ENCODE measurements at regions not wholly inside any gene's neighbourhood (a gene's known extent, or its start where the extent isn't known, plus 50 kb on each side); places are given as distances from the start of the nearest gene placed in this dataset.

GRCh38 chr2:134178138-134178877 is 75.6 kb upstream of the MGAT5 start:
- Histone ChIP-seq H3K4me2 (peak overlapping the region; percentile 33; the same call in 1 of the 2 replicates), H3K36me3 (ENCODE audit: insufficient read depth) (no peaks in the 10 kb centered on the region), H3K79me2 (replicated peaks; ENCODE audit: insufficient read depth) (peaks cover 70% of the 10 kb centered on the region), H3K27me3 (ENCODE audit: insufficient read depth) (no peaks in the 10 kb centered on the region), H3K4me3 (no peak overlapping the region), H3K9me2 (ENCODE audit: insufficient read depth) (no peaks in the 10 kb centered on the region), H4K20me1 (replicated peaks; ENCODE audit: insufficient read depth) (peaks cover 13% of the 10 kb centered on the region), H3K27ac (ENCODE audit: low read depth) (no peak overlapping the region), H3K4me1 (ENCODE audit: insufficient read depth) (peaks cover 24% of the 10 kb centered on the region), H2AFZ (no peak overlapping the region), H3F3A (replicated peaks; ENCODE audit: low read depth) (no peaks in the 10 kb centered on the region)
- Mint-ChIP-seq H3K4me3 (no peak overlapping the region), H3K9me3 (no peaks in the 10 kb centered on the region), H3K27me3 (ENCODE audit: insufficient read depth, low read depth, poor library complexity) (peaks cover 2% of the 10 kb centered on the region), H3K36me3 (ENCODE audit: low read depth) (peaks cover 3% of the 10 kb centered on the region; the same call in 1 of the 3 replicates), H3K27ac (0 out of 2 replicates have a peak overlapping the region, but pooled peaks have one; percentile 63), H3K4me1 (peaks cover 41% of the 10 kb centered on the region)
- ATAC-seq, result peak; percentile 77
- DNase-seq (ENCODE audit: low spot score), result peak; percentile 34
- TF ChIP-seq EZH2phosphoT487 (IDR thresholded peaks at IDR 0.05; ENCODE audit: unreplicated experiment) (no peak), ZNF114 (CRISPR knock-in tag; IDR thresholded peaks at IDR 0.05) (no peak), NANOG (IDR thresholded peaks at IDR 0.05; ENCODE audit: borderline replicate concordance) (no peak), ZNF331 (CRISPR knock-in tag; IDR thresholded peaks at IDR 0.05; ENCODE audit: low read depth) (no peak), CREB1 (CRISPR knock-in tag; IDR thresholded peaks at IDR 0.05; ENCODE audit: low read depth) (no peak)

GRCh38 chr2:134181219-134181618 is 72.7 kb upstream of the MGAT5 start:
- Histone ChIP-seq H3K36me3 (ENCODE audit: insufficient read depth) (no peaks in the 10 kb centered on the region), H3K9me2 (ENCODE audit: insufficient read depth) (no peaks in the 10 kb centered on the region), H3K4me3 (no peak overlapping the region), H3K4me1 (ENCODE audit: insufficient read depth) (peaks cover 32% of the 10 kb centered on the region), H4K20me1 (replicated peaks; ENCODE audit: insufficient read depth) (peaks cover 13% of the 10 kb centered on the region), H3F3A (replicated peaks; ENCODE audit: low read depth) (no peaks in the 10 kb centered on the region), H2AFZ (no peak overlapping the region), H3K27me3 (ENCODE audit: insufficient read depth) (no peaks in the 10 kb centered on the region), H3K27ac (ENCODE audit: low read depth) (no peak overlapping the region), H3K79me2 (replicated peaks; ENCODE audit: insufficient read depth) (peaks cover 72% of the 10 kb centered on the region), H3K4me2 (no peak overlapping the region)
- Mint-ChIP-seq H3K27me3 (ENCODE audit: insufficient read depth, low read depth, poor library complexity) (peaks cover 2% of the 10 kb centered on the region), H3K4me1 (peaks cover 62% of the 10 kb centered on the region), H3K27ac (no peak overlapping the region), H3K9me3 (no peaks in the 10 kb centered on the region), H3K36me3 (ENCODE audit: low read depth) (peaks cover 3% of the 10 kb centered on the region; the same call in 1 of the 3 replicates), H3K4me3 (no peak overlapping the region)
- no peak for DNase-seq (ENCODE audit: low spot score)
- no peak for ATAC-seq
- TF ChIP-seq ZNF331 (CRISPR knock-in tag; IDR thresholded peaks at IDR 0.05; ENCODE audit: low read depth) (no peak), POLR2AphosphoS5 (IDR thresholded peaks at IDR 0.05; ENCODE audit: low read depth) (no peak), JUNB (IDR thresholded peaks at IDR 0.05; ENCODE audit: unreplicated experiment) (no peak), CTCF (conservative IDR thresholded peaks at IDR 0.05; ENCODE audit: low read depth in 2 of 2) (no peak), EZH2phosphoT487 (IDR thresholded peaks at IDR 0.05; ENCODE audit: unreplicated experiment) (no peak), NANOG (IDR thresholded peaks at IDR 0.05; ENCODE audit: borderline replicate concordance) (no peak), CREB1 (CRISPR knock-in tag; IDR thresholded peaks at IDR 0.05; ENCODE audit: low read depth) (no peak), EZH2 (IDR thresholded peaks at IDR 0.05; ENCODE audit: low read depth, unreplicated experiment) (no peak)
- TF ChIP-seq, protein P1, sequence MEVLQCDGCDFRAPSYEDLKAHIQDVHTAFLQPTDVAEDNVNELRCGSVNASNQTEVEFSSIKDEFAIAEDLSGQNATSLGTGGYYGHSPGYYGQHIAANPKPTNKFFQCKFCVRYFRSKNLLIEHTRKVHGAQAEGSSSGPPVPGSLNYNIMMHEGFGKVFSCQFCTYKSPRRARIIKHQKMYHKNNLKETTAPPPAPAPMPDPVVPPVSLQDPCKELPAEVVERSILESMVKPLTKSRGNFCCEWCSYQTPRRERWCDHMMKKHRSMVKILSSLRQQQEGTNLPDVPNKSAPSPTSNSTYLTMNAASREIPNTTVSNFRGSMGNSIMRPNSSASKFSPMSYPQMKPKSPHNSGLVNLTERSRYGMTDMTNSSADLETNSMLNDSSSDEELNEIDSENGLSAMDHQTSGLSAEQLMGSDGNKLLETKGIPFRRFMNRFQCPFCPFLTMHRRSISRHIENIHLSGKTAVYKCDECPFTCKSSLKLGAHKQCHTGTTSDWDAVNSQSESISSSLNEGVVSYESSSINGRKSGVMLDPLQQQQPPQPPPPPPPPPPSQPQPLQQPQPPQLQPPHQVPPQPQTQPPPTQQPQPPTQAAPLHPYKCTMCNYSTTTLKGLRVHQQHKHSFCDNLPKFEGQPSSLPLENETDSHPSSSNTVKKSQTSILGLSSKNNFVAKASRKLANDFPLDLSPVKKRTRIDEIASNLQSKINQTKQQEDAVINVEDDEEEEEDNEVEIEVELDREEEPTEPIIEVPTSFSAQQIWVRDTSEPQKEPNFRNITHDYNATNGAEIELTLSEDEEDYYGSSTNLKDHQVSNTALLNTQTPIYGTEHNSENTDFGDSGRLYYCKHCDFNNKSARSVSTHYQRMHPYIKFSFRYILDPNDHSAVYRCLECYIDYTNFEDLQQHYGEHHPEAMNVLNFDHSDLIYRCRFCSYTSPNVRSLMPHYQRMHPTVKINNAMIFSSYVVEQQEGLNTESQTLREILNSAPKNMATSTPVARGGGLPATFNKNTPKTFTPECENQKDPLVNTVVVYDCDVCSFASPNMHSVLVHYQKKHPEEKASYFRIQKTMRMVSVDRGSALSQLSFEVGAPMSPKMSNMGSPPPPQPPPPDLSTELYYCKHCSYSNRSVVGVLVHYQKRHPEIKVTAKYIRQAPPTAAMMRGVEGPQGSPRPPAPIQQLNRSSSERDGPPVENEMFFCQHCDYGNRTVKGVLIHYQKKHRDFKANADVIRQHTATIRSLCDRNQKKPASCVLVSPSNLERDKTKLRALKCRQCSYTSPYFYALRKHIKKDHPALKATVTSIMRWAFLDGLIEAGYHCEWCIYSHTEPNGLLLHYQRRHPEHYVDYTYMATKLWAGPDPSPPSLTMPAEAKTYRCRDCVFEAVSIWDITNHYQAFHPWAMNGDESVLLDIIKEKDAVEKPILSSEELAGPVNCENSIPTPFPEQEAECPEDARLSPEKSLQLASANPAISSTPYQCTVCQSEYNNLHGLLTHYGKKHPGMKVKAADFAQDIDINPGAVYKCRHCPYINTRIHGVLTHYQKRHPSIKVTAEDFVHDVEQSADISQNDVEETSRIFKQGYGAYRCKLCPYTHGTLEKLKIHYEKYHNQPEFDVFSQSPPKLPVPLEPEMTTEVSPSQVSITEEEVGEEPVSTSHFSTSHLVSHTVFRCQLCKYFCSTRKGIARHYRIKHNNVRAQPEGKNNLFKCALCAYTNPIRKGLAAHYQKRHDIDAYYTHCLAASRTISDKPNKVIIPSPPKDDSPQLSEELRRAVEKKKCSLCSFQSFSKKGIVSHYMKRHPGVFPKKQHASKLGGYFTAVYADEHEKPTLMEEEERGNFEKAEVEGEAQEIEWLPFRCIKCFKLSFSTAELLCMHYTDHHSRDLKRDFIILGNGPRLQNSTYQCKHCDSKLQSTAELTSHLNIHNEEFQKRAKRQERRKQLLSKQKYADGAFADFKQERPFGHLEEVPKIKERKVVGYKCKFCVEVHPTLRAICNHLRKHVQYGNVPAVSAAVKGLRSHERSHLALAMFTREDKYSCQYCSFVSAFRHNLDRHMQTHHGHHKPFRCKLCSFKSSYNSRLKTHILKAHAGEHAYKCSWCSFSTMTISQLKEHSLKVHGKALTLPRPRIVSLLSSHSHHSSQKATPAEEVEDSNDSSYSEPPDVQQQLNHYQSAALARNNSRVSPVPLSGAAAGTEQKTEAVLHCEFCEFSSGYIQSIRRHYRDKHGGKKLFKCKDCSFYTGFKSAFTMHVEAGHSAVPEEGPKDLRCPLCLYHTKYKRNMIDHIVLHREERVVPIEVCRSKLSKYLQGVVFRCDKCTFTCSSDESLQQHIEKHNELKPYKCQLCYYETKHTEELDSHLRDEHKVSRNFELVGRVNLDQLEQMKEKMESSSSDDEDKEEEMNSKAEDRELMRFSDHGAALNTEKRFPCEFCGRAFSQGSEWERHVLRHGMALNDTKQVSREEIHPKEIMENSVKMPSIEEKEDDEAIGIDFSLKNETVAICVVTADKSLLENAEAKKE (CRISPR knock-in tag; IDR thresholded peaks at IDR 0.05), result no peak

Measured in GM23338 (cell line).